ENCODE measurements at regions not wholly inside any gene's neighbourhood (a gene's known extent, or its start where the extent isn't known, plus 50 kb on each side); places are given as distances from the start of the nearest gene placed in this dataset.

GRCh38 chr9:19629488-19629887 lies 159.3 kb downstream of the SLC24A2 start:
- TF ChIP-seq EZH2 (IDR thresholded peaks at IDR 0.05) (no peak), POLR2AphosphoS5 (IDR thresholded peaks at IDR 0.05; ENCODE audit: borderline replicate concordance, low read depth, low read length) (no peak)

Data from SK-N-MC (cell line).